ENCODE measurements at regions not wholly inside any gene's neighbourhood (a gene's known extent, or its start where the extent isn't known, plus 50 kb on each side); places are given as distances from the start of the nearest gene placed in this dataset.
"Not testable (repeated sequence)": the region's sequence is repeated elsewhere in the genome, so short reads cannot be mapped to it uniquely, and the experiment has no call there.

GRCh38 chr12:56853392-56853978 lies 80.7 kb downstream of the SDR9C7 start:
- H3K36me3 ChIP-seq (ENCODE audit: control insufficient read depth, insufficient read depth, low read length); H3K27ac ChIP-seq (ENCODE audit: extremely low read depth, low read depth, low read length); H3K4me2 ChIP-seq (ENCODE audit: insufficient read depth, low read length); H3K27me3 ChIP-seq (ENCODE audit: control insufficient read depth in 2 of 2, insufficient read depth in 2 of 2, low read length in 2 of 2); ATAC-seq; H3K79me2 ChIP-seq (ENCODE audit: control insufficient read depth, insufficient read depth, low read length); FAIRE-seq; CTCF ChIA-PET (ENCODE audit: low intra/inter-chr PET ratio); intact Hi-C loops (cut with micrococcal nuclease); H2AFZ ChIP-seq (ENCODE audit: low read depth, low read length); H3K9me1 ChIP-seq (ENCODE audit: control insufficient read depth, insufficient read depth, low read length); H3K9me3 ChIP-seq (replicated peaks; ENCODE audit: control insufficient read depth, insufficient read depth, low read depth, low read length); POLR2A ChIA-PET; in situ Hi-C loops (cut with MboI); H3K9ac ChIP-seq (ENCODE audit: insufficient read depth in 1 of 2, low read depth in 2 of 2, low read length in 2 of 2); H4K20me1 ChIP-seq (replicated peaks; ENCODE audit: control insufficient read depth, insufficient read depth, low read length); BruUV-seq (replicated peaks); H3K4me3 ChIP-seq; DNase-seq (ENCODE audit: extremely low read depth in 1 of 4, low spot score in 3 of 4); H3K4me1 ChIP-seq (replicated peaks in 1 of 2; ENCODE audit: control insufficient read depth in 2 of 2, insufficient read depth in 2 of 2, low read length in 2 of 2): not testable (repeated sequence)
- WGBS (ENCODE audit: insufficient coverage, low coverage, missing lambda C conversion rate): 34% methylated on average over 8 of the region's 8 CpGs
- TF ChIP-seq ZNF280B (CRISPR knock-in tag; IDR thresholded peaks at IDR 0.05) (peak; percentile 69; the same call in 1 of the 2 replicates), TRIM24 (IDR thresholded peaks at IDR 0.05) (peak; percentile 64 to 86; a peak in 3 of 4 replicates), L3MBTL2 (IDR thresholded peaks at IDR 0.05) (peak; percentile 32; the same call in 1 of the 2 replicates), ZNF445 (CRISPR knock-in tag; IDR thresholded peaks at IDR 0.05; ENCODE audit: low read depth) (peak; percentile 80; the same call in 1 of the 2 replicates), SOX6 (IDR thresholded peaks at IDR 0.05) (peak; percentile 78; the same call in 1 of the 2 replicates), TRIM28 (IDR thresholded peaks at IDR 0.05) (peak; percentile 92), CBX5 (IDR thresholded peaks at IDR 0.05; ENCODE audit: borderline replicate concordance, low read depth) (peak; percentile 85; the same call in 1 of the 2 replicates), ZBTB17 (CRISPR knock-in tag; IDR thresholded peaks at IDR 0.05) (peak; percentile 91), ZEB2 (IDR thresholded peaks at IDR 0.05) (peak; percentile 16; the same call in 1 of the 2 replicates), MLLT1 (IDR thresholded peaks at IDR 0.05) (peak in 1 of 2 experiments; percentile 43; a peak in 1 of 4 replicates), CBFA2T3 (IDR thresholded peaks at IDR 0.05) (peak; percentile 12; the same call in 1 of the 2 replicates), TFE3 (CRISPR knock-in tag; IDR thresholded peaks at IDR 0.05) (peak; percentile 30; the same call in 1 of the 2 replicates), ZNF280A (IDR thresholded peaks at IDR 0.05; ENCODE audit: low read depth, partially characterized antibody) (peak; percentile 66)
